MCF 10A (cell line): ENCODE measurements at regions not wholly inside any gene's neighbourhood (a gene's known extent, or its start where the extent isn't known, plus 50 kb on each side); places are given as distances from the start of the nearest gene placed in this dataset.

Source experiments
- BruUV-seq: library from RNA; stranded (reverse); fragments of 400-500 nt; replicated peaks from 2 replicates; lab custom pipeline; 2021; lab: Mats Ljungman, UMichigan
- CTCF ChIA-PET: fragments of 300-600 bp; sonication (Branson Sonifier 250); formaldehyde crosslinking; extraction: SDS; loops from one replicate; lab custom pipeline; 2021; ENCODE audit warnings: antibody characterized with exemption, inconsistent platforms; lab: Yijun Ruan, JAX
- POLR2A ChIA-PET: fragments of 300-600, 350-650 bp; sonication (Branson Sonifier 250); formaldehyde crosslinking; extraction: SDS; loops from one replicate; lab custom pipeline; 2020; ENCODE audit warnings: antibody characterized with exemption, inconsistent platforms; lab: Yijun Ruan, JAX
- DNase-seq: peaks from one replicate; pipeline ENCODE4 v3.0.0-alpha.2; 2018; ENCODE audit not compliant: unreplicated experiment
- H3K27ac Mint-ChIP-seq: one replicate; pipeline ENCODE4 v1.8.0; 2022; ENCODE audit warnings: mild to moderate bottlenecking, low read depth, mixed read lengths; ENCODE audit not compliant: unreplicated experiment
- H3K27me3 Mint-ChIP-seq: one replicate; pipeline ENCODE4 v1.8.0; 2022; ENCODE audit warnings: mixed read lengths; ENCODE audit not compliant: insufficient read depth, unreplicated experiment
- H3K36me3 Mint-ChIP-seq: one replicate; pipeline ENCODE4 v1.8.0; 2022; ENCODE audit warnings: mild to moderate bottlenecking, moderate library complexity, mixed read lengths; ENCODE audit not compliant: insufficient read depth, unreplicated experiment
- H3K4me1 Mint-ChIP-seq: one replicate; pipeline ENCODE4 v1.8.0; 2022; ENCODE audit warnings: mixed read lengths; ENCODE audit not compliant: insufficient read depth, unreplicated experiment
- H3K4me3 Mint-ChIP-seq: one replicate; pipeline ENCODE4 v1.8.0; 2022; ENCODE audit warnings: mild to moderate bottlenecking, moderate library complexity, mixed read lengths; ENCODE audit not compliant: unreplicated experiment
- H3K9me3 Mint-ChIP-seq: one replicate; pipeline ENCODE4 v1.8.0; 2022; ENCODE audit warnings: mixed read lengths; ENCODE audit not compliant: unreplicated experiment
- CTCF ChIP-seq: fragments of 200-600 bp; IDR thresholded peaks from one replicate; pipeline ENCODE4 v1.8.0; 2022; ENCODE audit warnings: antibody characterized with exemption, mild to moderate bottlenecking; ENCODE audit not compliant: unreplicated experiment
- intact Hi-C: fragments of 100-400 bp; cut with micrococcal nuclease; formaldehyde crosslinking; loops from 2 replicates; pipeline ENCODE4 v1.14.1; 2022

GRCh38 chr3:171541181-171541580, 81.0 kb upstream of the TNIK start:
- Mint-ChIP-seq H3K4me3 (no peak overlapping the region), H3K27me3 (no peaks in the 10 kb centered on the region), H3K9me3 (no peaks in the 10 kb centered on the region), H3K4me1 (no peaks in the 10 kb centered on the region), H3K36me3 (peaks cover 7% of the 10 kb centered on the region), H3K27ac (no peak overlapping the region)
- no TSS peak for BruUV-seq
- ChIA-PET CTCF (no interaction called here), POLR2A (interaction anchor here (0.7 kb wide), 1 partner anchor 249 kb away, joined by 3 read pairs; no protein-coding TSS in a partner anchor)
- no peak for TF ChIP-seq CTCF
- DNase-seq, result no peak
- intact Hi-C loops, result no loop called here

GRCh38 chr3:171535799-171536198, 75.6 kb upstream of the TNIK start:
- DNase-seq, result no peak
- Mint-ChIP-seq H3K27me3 (no peaks in the 10 kb centered on the region), H3K4me3 (no peak overlapping the region), H3K9me3 (no peaks in the 10 kb centered on the region), H3K36me3 (peaks cover 7% of the 10 kb centered on the region), H3K27ac (no peak overlapping the region), H3K4me1 (no peaks in the 10 kb centered on the region)
- ChIA-PET CTCF (interaction anchor here (0.6 kb wide), 1 partner anchor 392 kb away, joined by 3 read pairs; no protein-coding TSS in a partner anchor), POLR2A (no interaction called here)
- BruUV-seq, result no TSS peak
- TF ChIP-seq CTCF, result no peak
- intact Hi-C loops, result no loop called here

- H3K4me1 Mint-ChIP-seq, result no peaks in the 10 kb centered on the region
- no peaks in the 10 kb centered on the region for H3K27me3 Mint-ChIP-seq
- CTCF ChIA-PET, result interaction anchor here (0.7 kb wide), 1 partner anchor 384 kb away, joined by 4 read pairs; no protein-coding TSS in a partner anchor
- H3K4me3 Mint-ChIP-seq, result no peak overlapping the region
- H3K36me3 Mint-ChIP-seq, result peaks cover 7% of the 10 kb centered on the region
- no peak for DNase-seq
- TF ChIP-seq CTCF, result no peak
- POLR2A ChIA-PET, result no interaction called here
- no TSS peak for BruUV-seq
- H3K9me3 Mint-ChIP-seq, result no peaks in the 10 kb centered on the region
- H3K27ac Mint-ChIP-seq, result no peak overlapping the region
- intact Hi-C loops, result no loop called here
Observed at GRCh38 chr3:171535133-171535532, 74.9 kb upstream of the TNIK start.

- Mint-ChIP-seq H3K27ac (no peak overlapping the region), H3K4me1 (no peaks in the 10 kb centered on the region), H3K36me3 (peaks cover 7% of the 10 kb centered on the region), H3K9me3 (no peaks in the 10 kb centered on the region), H3K27me3 (no peaks in the 10 kb centered on the region), H3K4me3 (no peak overlapping the region)
- POLR2A ChIA-PET, result no interaction called here
- CTCF ChIA-PET, result interaction anchor here (0.7 kb wide), 1 partner anchor 320 kb away, joined by 3 read pairs; no protein-coding TSS in a partner anchor
- TF ChIP-seq CTCF, result no peak
- no TSS peak for BruUV-seq
- DNase-seq, result no peak
- intact Hi-C loops, result no loop called here
Observed at GRCh38 chr3:171533702-171534101, 73.5 kb upstream of the TNIK start.
